Body of pancreas (tissue), 4 donors: ENCODE measurements at regions not wholly inside any gene's neighbourhood (a gene's known extent, or its start where the extent isn't known, plus 50 kb on each side); places are given as distances from the start of the nearest gene placed in this dataset.

Source experiments
- ATAC-seq: fragments of 150-250 bp; one replicate; pipeline ENCODE4 v1.9.1; 2016
- DNase-seq, 4 donors: peaks; one replicate each; pipeline ENCODE4 v3.0.0-alpha.2; 2019
- H3K27ac ChIP-seq, 4 donors: fragments of 200-600 bp; sonication (generic); 1 replicate in 3 of 4; 2 replicates in 1 of 4; pipeline versions ENCODE4 v1.5.1 to v1.6.1; 2016 to 2019; ENCODE audit warnings: mild to moderate bottlenecking in 1 of 4, mixed read lengths in 1 of 4, moderate library complexity in 1 of 4
- H3K27me3 ChIP-seq, 2 donors: fragments of 200-600 bp; sonication (generic); one replicate each; pipeline ENCODE4 v1.6.0; 2016; ENCODE audit warnings: mild to moderate bottlenecking in 1 of 2
- H3K36me3 ChIP-seq, 2 donors: fragments of 200-600 bp; sonication (generic); replicated peaks in 1 of 2; 2 replicates each; pipeline ENCODE4 v1.5.1; 2016; ENCODE audit warnings: low read depth in 2 of 2; ENCODE audit not compliant: insufficient read depth in 1 of 2
- H3K4me1 ChIP-seq: fragments of 200-600 bp; sonication (generic); one replicate; pipeline ENCODE4 v1.6.0; 2016
- H3K4me3 ChIP-seq, 2 donors: fragments of 200-600 bp; sonication (generic); 1 replicate in 1 of 2; 2 replicates in 1 of 2; pipeline ENCODE4 v1.5.1; 2016 to 2019
- H3K9me3 ChIP-seq, 3 donors: fragments of 200-600 bp; sonication (generic); 1 replicate in 2 of 3; 2 replicates in 1 of 3; pipeline ENCODE4 v1.5.1; 2016
- POLR2A ChIP-seq, 3 donors: fragments of 450-650 bp; IDR thresholded peaks; one replicate each; pipeline ENCODE4 v1.6.1; 2016; ENCODE audit warnings: antibody characterized with exemption in 3 of 3, mild to moderate bottlenecking in 2 of 3
- WGBS, 2 donors: methylation state at CpG; one replicate each; pipeline ENCODE4 v1.1.5; 2017; 5-methylcytosine and 5-hydroxymethylcytosine counted together
- intact Hi-C: fragments of 100-400 bp; cut with DNase I; formaldehyde crosslinking; loops from one replicate; pipeline ENCODE4 v1.15.1; 2023
- TF ChIP-seq, protein P1 (sequence below), 7 experiments: fragments of 450-650 bp in 4 of 7; fragments of 200-600 bp in 3 of 7; sonication (generic) in 3 of 7; IDR thresholded peaks; one replicate each; pipeline ENCODE4 v1.5.1; 2016 to 2019; ENCODE audit warnings: antibody characterized with exemption in 7 of 7

GRCh38 chr9:13958672-13959071 is 355.3 kb downstream of the NFIB start:
- H3K36me3 ChIP-seq, result no peaks in the 10 kb centered on the region
- DNase-seq, result no peak
- H3K4me1 ChIP-seq, result no peaks in the 10 kb centered on the region
- no peak overlapping the region for H3K27ac ChIP-seq
- TF ChIP-seq, protein P1, sequence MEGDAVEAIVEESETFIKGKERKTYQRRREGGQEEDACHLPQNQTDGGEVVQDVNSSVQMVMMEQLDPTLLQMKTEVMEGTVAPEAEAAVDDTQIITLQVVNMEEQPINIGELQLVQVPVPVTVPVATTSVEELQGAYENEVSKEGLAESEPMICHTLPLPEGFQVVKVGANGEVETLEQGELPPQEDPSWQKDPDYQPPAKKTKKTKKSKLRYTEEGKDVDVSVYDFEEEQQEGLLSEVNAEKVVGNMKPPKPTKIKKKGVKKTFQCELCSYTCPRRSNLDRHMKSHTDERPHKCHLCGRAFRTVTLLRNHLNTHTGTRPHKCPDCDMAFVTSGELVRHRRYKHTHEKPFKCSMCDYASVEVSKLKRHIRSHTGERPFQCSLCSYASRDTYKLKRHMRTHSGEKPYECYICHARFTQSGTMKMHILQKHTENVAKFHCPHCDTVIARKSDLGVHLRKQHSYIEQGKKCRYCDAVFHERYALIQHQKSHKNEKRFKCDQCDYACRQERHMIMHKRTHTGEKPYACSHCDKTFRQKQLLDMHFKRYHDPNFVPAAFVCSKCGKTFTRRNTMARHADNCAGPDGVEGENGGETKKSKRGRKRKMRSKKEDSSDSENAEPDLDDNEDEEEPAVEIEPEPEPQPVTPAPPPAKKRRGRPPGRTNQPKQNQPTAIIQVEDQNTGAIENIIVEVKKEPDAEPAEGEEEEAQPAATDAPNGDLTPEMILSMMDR (IDR thresholded peaks at IDR 0.05), result no peak
- no peak for TF ChIP-seq POLR2A (IDR thresholded peaks at IDR 0.05)
- ATAC-seq, result no peak
- H3K4me3 ChIP-seq, result no peak overlapping the region
- intact Hi-C loops, result no loop called here
- H3K9me3 ChIP-seq, result no peaks in the 10 kb centered on the region
- 78 to 85% methylated on average over 1 of the region's 1 CpG for WGBS, 2 donors
- H3K27me3 ChIP-seq, result no peaks in the 10 kb centered on the region

- no peak overlapping the region for H3K27ac ChIP-seq
- 34 to 52% methylated on average over 2 of the region's 2 CpGs for WGBS, 2 donors
- H3K9me3 ChIP-seq, result no peaks in the 10 kb centered on the region
- no peak overlapping the region for H3K4me3 ChIP-seq
- TF ChIP-seq POLR2A (IDR thresholded peaks at IDR 0.05), result no peak
- intact Hi-C loops, result no loop called here
- no peaks in the 10 kb centered on the region for H3K36me3 ChIP-seq
- no peak for DNase-seq
- no peaks in the 10 kb centered on the region for H3K4me1 ChIP-seq
- ATAC-seq, result no peak
- no peaks in the 10 kb centered on the region for H3K27me3 ChIP-seq
These were observed 356.9 kb downstream of the NFIB start for GRCh38 chr9:13957089-13957488.

DNA sequence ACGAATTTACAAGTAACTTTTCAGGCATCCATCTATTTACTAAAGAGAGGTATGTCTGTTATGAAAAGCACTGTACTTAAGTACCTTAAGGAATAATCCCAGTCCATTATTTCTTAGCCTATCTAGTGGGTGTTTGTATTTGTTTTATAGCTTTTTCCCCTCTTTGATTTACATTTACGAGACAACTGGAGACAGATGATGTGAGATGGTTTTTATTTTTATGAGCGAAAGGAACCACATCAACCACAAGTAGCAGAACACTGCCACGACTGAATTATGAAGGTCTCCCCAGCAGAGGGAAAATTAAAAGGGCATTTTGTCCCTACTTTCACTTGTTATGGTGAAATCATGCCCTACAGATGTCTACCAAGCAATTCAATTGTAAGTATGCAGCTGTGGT is 357.8 kb downstream of the NFIB start:
- TF ChIP-seq, protein P1 (IDR thresholded peaks at IDR 0.05), result no peak
- no peak for TF ChIP-seq POLR2A (IDR thresholded peaks at IDR 0.05)
- H3K4me3 ChIP-seq, result no peak overlapping the region
- WGBS, 2 donors, result 61 to 78% methylated on average over 4 of the region's 4 CpGs
- no peak overlapping the region for H3K27ac ChIP-seq
- H3K4me1 ChIP-seq, result no peaks in the 10 kb centered on the region
- ATAC-seq (no peak), DNase-seq (no peak)
- H3K36me3 ChIP-seq, result no peaks in the 10 kb centered on the region
- intact Hi-C loops, result no loop called here
- no peaks in the 10 kb centered on the region for H3K9me3 ChIP-seq
- no peaks in the 10 kb centered on the region for H3K27me3 ChIP-seq

- Histone ChIP-seq H3K9me3 (no peaks in the 10 kb centered on the region), H3K4me3 (no peak overlapping the region), H3K27me3 (no peaks in the 10 kb centered on the region), H3K27ac (no peak overlapping the region), H3K4me1 (no peaks in the 10 kb centered on the region), H3K36me3 (no peaks in the 10 kb centered on the region)
- 71 to 72% methylated on average over 6 of the region's 6 CpGs for WGBS, 2 donors
- no peak for ATAC-seq
- no peak for DNase-seq
- TF ChIP-seq POLR2A (IDR thresholded peaks at IDR 0.05), result no peak
- TF ChIP-seq, protein P1 (IDR thresholded peaks at IDR 0.05), result no peak
- intact Hi-C loops, result no loop called here
These were observed 361.0 kb downstream of the NFIB start for GRCh38 chr9:13952906-13953305.

DNA sequence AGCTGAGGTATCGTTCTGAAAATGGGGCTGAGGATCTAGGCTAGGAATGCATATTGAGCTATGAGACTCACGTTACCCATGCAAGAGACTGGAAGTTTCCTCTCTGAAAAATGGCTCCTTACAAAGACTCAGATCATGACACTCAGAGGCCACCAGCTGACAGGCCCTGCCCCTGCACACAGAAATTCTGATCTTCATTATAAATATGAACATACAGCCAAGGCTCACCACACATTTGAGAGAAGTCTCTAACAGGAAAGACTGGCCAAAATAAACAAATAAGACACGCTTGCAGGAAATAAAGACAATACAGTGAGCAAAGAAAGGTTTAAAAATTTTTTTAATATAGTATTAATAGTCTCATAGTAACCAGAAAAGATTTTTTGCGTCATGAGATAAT is 365.9 kb downstream of the NFIB start:
- TF ChIP-seq, protein P1 (IDR thresholded peaks at IDR 0.05), result no peak
- no peak for TF ChIP-seq POLR2A (IDR thresholded peaks at IDR 0.05)
- DNase-seq, result no peak
- no peak for ATAC-seq
- intact Hi-C loops, result no loop called here
- Histone ChIP-seq H3K9me3 (no peaks in the 10 kb centered on the region), H3K27ac (no peak overlapping the region), H3K4me1 (no peaks in the 10 kb centered on the region), H3K4me3 (no peak overlapping the region), H3K36me3 (no peaks in the 10 kb centered on the region), H3K27me3 (no peaks in the 10 kb centered on the region)
- WGBS, 2 donors, result 71 to 77% methylated on average over 4 of the region's 4 CpGs
